GM12892 (cell line): ENCODE measurements at regions not wholly inside any gene's neighbourhood (a gene's known extent, or its start where the extent isn't known, plus 50 kb on each side); places are given as distances from the start of the nearest gene placed in this dataset.

Experiments
- POLR2A ChIP-seq: IDR thresholded peaks from 2 replicates; pipeline ENCODE4 v1.6.1; 2011; ENCODE audit warnings: low read depth, low read length, control low read depth
- POLR2AphosphoS5 ChIP-seq: IDR thresholded peaks from 2 replicates; pipeline ENCODE4 v1.6.1; 2011; ENCODE audit warnings: low read depth, low read length, control low read depth
- TAF1 ChIP-seq: IDR thresholded peaks from 2 replicates; pipeline ENCODE4 v1.6.1; 2011; ENCODE audit warnings: low read depth, mild to moderate bottlenecking, control low read depth, low read length, borderline replicate concordance

DNA sequence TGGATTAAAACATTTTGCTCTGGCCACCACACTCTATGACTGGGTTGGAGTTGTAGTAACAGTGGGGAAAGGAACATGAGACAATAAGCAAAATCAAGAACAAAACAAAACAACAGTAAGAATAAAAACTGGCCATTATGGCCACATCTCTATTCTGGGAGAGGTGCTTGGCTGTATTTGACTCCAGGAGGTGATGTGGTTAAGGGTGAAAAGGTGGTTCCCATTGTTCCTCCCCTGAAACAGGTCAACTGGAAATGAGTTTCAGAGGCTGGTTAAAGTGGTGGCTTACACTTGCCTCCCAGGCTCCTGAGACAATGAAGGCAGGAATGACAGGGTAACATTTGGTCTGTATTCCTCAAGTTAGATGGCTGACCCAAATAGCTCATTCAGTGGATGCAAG is 67.3 kb upstream of the FANCL start:
- TF ChIP-seq POLR2A = no peak
- TF ChIP-seq POLR2AphosphoS5 = no peak
- no peak for TF ChIP-seq TAF1
